GM12878 (cell line): ENCODE measurements at regions not wholly inside any gene's neighbourhood (a gene's known extent, or its start where the extent isn't known, plus 50 kb on each side); places are given as distances from the start of the nearest gene placed in this dataset.
"Not testable (repeated sequence)": the region's sequence is repeated elsewhere in the genome, so short reads cannot be mapped to it uniquely, and the experiment has no call there.

ENCODE experiments used
- ATAC-seq: fragments of 200-7000 bp; cut with Tn5 transposase; 3 replicates; pipeline ENCODE4 v1.9.1; 2020; ENCODE audit warnings: mild to moderate bottlenecking, moderate library complexity
- BruUV-seq: library from RNA; stranded (reverse); fragments of 400-500 nt; replicated peaks from 2 replicates; lab custom pipeline; 2021; lab: Mats Ljungman, UMichigan
- CTCF ChIA-PET: fragments of 300-600 bp; sonication (Branson Sonifier 250); formaldehyde crosslinking; extraction: SDS; loops from one replicate; lab custom pipeline; 2021; ENCODE audit warnings: inconsistent platforms; lab: Yijun Ruan, JAX
- POLR2A ChIA-PET: fragments of 350-600 bp; formaldehyde crosslinking; extraction: SDS; loops from one replicate; lab custom pipeline; 2021; ENCODE audit warnings: inconsistent platforms; lab: Charles Lee
- RAD21 ChIA-PET: fragments of 300-600 bp; sonication (Branson Sonifier 250); formaldehyde crosslinking; loops from one replicate; lab custom pipeline; 2023; ENCODE audit warnings: antibody characterized with exemption; ENCODE audit not compliant: unreplicated experiment; lab: Charles Lee
- SMC1A ChIA-PET: fragments of 300-600 bp; sonication (Branson Sonifier 250); formaldehyde crosslinking; loops from one replicate; lab custom pipeline; 2023; ENCODE audit not compliant: unreplicated experiment, uncharacterized antibody; lab: Charles Lee
- DNase-seq: peaks from one replicate; pipeline ENCODE4 v3.0.0-alpha.2; 2011; ENCODE audit warnings: low read depth, low spot score
- FAIRE-seq: peaks from 3 replicates; lab custom pipeline; 2011; peaks lifted over from hg19 to GRCh38; lab: Jason Lieb, UNC
- H2AFZ ChIP-seq: 2 replicates; pipeline ENCODE4 v1.6.0; 2011; ENCODE audit warnings: low read depth, low read length, control low read depth; ENCODE audit not compliant: control insufficient read depth
- H3K27ac ChIP-seq: 2 replicates; pipeline ENCODE4 v1.5.1; 2011; ENCODE audit warnings: control low read depth; ENCODE audit not compliant: control insufficient read depth, insufficient read depth
- H3K27me3 ChIP-seq, 2 experiments: replicated peaks in 1 of 2; 2 replicates each; pipeline versions ENCODE4 v1.6.0 to v1.6.1; 2011; ENCODE audit warnings: low read length in 1 of 2; ENCODE audit not compliant: control insufficient read depth in 2 of 2, insufficient read depth in 2 of 2
- H3K36me3 ChIP-seq, 2 experiments: 2 replicates each; pipeline ENCODE4 v1.5.1; 2011; ENCODE audit warnings: low read length in 1 of 2; ENCODE audit not compliant: control insufficient read depth in 2 of 2, insufficient read depth in 2 of 2
- H3K4me1 ChIP-seq: 2 replicates; pipeline ENCODE4 v1.6.1; 2011; ENCODE audit warnings: mild to moderate bottlenecking, low read length, moderate library complexity, mixed read lengths; ENCODE audit not compliant: control insufficient read depth, insufficient read depth
- H3K4me2 ChIP-seq: 2 replicates; pipeline ENCODE4 v1.6.0; 2011; ENCODE audit warnings: control low read depth; ENCODE audit not compliant: control insufficient read depth, insufficient read depth
- H3K4me3 ChIP-seq: fragments of 200-600 bp; sonication (generic); 2 replicates; pipeline ENCODE4 v1.5.1; 2016
- H3K79me2 ChIP-seq: 2 replicates; pipeline ENCODE4 v1.6.0; 2011; ENCODE audit warnings: low read length; ENCODE audit not compliant: control insufficient read depth, insufficient read depth
- H3K9ac ChIP-seq: 2 replicates; pipeline ENCODE4 v1.8.0; 2011; ENCODE audit warnings: low read length, control low read depth, mixed read lengths; ENCODE audit not compliant: control insufficient read depth, insufficient read depth
- H3K9me3 ChIP-seq: replicated peaks from 3 replicates; pipeline ENCODE4 v1.5.1; 2011; ENCODE audit warnings: mild to moderate bottlenecking, low read length; ENCODE audit not compliant: control insufficient read depth, insufficient read depth
- H4K20me1 ChIP-seq: 2 replicates; pipeline ENCODE4 v1.6.0; 2011; ENCODE audit not compliant: control insufficient read depth, insufficient read depth
- HDGF ChIP-seq: fragments of 450-650 bp; IDR thresholded peaks from 2 replicates; pipeline ENCODE4 v1.6.1; 2016; ENCODE audit warnings: antibody characterized with exemption
- ZNF384 ChIP-seq: IDR thresholded peaks from 2 replicates; pipeline ENCODE4 v1.6.1; 2012; ENCODE audit warnings: low read depth, mild to moderate bottlenecking, low read length, improper control_type of control experiment, borderline replicate concordance
- WGBS: methylation state at CpG from one replicate; pipeline ENCODE4 v1.1.6; 2016; ENCODE audit warnings: low lambda C conversion rate; ENCODE audit not compliant: insufficient replicate concordance, insufficient coverage; ENCODE audit errors: missing lambda C conversion rate; 5-methylcytosine and 5-hydroxymethylcytosine counted together
- in situ Hi-C: fragments of 300-500 bp; cut with MboI; formaldehyde crosslinking; loops from 9 replicates; pipeline ENCODE4 v1.14.3; 2018; ENCODE audit warnings: mixed read lengths
- intact Hi-C: fragments of 100-400 bp; cut with micrococcal nuclease; formaldehyde crosslinking; loops from one replicate; pipeline ENCODE4 v1.14.2; 2022; ENCODE audit not compliant: unreplicated experiment
- TF ChIP-seq, protein P1 (sequence below): IDR thresholded peaks from 2 replicates; pipeline ENCODE4 v1.6.1; 2012; ENCODE audit warnings: improper control_type of control experiment, low read depth, low read length; ENCODE audit not compliant: insufficient replicate concordance
- TF ChIP-seq, protein P2 (sequence below): IDR thresholded peaks from 2 replicates; pipeline ENCODE4 v1.6.1; 2011; ENCODE audit warnings: low read depth, mild to moderate bottlenecking, low read length, moderate library complexity, borderline replicate concordance; ENCODE audit errors: extremely low read depth

DNA sequence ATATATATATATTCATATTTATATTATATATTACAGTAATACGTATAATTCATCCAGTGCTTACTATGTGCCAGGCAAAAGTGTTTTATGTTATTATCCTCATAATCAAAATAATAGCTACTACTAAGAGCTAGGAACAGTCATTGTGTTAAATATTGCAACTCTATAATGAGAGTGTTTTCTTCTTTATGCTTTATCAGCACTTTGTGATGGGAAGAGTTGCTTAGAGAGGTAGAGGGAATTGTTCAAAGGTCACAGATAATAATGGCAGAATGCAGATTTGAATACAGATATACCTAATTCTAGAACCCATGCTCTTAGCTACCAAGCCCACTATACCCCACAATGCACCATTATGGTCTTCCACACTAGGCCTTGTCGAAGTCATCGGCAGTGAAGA, 318.8 kb upstream of the PPARGC1A start (continued):
- TF ChIP-seq, protein P1, sequence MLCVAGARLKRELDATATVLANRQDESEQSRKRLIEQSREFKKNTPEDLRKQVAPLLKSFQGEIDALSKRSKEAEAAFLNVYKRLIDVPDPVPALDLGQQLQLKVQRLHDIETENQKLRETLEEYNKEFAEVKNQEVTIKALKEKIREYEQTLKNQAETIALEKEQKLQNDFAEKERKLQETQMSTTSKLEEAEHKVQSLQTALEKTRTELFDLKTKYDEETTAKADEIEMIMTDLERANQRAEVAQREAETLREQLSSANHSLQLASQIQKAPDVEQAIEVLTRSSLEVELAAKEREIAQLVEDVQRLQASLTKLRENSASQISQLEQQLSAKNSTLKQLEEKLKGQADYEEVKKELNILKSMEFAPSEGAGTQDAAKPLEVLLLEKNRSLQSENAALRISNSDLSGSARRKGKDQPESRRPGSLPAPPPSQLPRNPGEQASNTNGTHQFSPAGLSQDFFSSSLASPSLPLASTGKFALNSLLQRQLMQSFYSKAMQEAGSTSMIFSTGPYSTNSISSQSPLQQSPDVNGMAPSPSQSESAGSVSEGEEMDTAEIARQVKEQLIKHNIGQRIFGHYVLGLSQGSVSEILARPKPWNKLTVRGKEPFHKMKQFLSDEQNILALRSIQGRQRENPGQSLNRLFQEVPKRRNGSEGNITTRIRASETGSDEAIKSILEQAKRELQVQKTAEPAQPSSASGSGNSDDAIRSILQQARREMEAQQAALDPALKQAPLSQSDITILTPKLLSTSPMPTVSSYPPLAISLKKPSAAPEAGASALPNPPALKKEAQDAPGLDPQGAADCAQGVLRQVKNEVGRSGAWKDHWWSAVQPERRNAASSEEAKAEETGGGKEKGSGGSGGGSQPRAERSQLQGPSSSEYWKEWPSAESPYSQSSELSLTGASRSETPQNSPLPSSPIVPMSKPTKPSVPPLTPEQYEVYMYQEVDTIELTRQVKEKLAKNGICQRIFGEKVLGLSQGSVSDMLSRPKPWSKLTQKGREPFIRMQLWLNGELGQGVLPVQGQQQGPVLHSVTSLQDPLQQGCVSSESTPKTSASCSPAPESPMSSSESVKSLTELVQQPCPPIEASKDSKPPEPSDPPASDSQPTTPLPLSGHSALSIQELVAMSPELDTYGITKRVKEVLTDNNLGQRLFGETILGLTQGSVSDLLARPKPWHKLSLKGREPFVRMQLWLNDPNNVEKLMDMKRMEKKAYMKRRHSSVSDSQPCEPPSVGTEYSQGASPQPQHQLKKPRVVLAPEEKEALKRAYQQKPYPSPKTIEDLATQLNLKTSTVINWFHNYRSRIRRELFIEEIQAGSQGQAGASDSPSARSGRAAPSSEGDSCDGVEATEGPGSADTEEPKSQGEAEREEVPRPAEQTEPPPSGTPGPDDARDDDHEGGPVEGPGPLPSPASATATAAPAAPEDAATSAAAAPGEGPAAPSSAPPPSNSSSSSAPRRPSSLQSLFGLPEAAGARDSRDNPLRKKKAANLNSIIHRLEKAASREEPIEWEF: no peak
- TF ChIP-seq ZNF384: no peak
- TF ChIP-seq, protein P2, sequence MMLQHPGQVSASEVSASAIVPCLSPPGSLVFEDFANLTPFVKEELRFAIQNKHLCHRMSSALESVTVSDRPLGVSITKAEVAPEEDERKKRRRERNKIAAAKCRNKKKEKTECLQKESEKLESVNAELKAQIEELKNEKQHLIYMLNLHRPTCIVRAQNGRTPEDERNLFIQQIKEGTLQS: no peak
- no peak for TF ChIP-seq HDGF

DNA sequence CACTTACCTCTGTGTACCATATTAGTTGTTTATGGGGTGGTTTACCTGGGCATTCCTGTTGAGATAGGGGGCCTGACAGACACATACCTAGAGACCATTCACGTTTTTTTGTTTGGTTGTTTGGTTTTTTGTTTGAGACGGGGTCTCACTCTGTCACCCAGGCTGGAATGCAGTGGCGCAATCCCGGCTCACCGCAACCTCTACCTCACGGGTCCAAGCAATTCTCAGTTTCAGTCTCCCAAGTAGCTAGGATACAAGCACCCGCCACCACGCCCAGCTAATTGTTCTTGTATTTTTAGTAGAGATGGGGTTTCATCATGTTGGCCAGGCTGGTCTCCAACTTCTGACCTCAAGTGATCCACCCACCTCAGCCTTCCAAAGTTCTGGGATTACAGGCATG, 314.9 kb upstream of the PPARGC1A start:
- H2AFZ ChIP-seq, H3K4me1 ChIP-seq, CTCF ChIA-PET, RAD21 ChIA-PET, H3K79me2 ChIP-seq, DNase-seq, SMC1A ChIA-PET, H3K9me3 ChIP-seq, H3K4me2 ChIP-seq, BruUV-seq, FAIRE-seq, in situ Hi-C loops, H3K27me3 ChIP-seq, POLR2A ChIA-PET, H3K27ac ChIP-seq, H3K9ac ChIP-seq, intact Hi-C loops, ATAC-seq, H4K20me1 ChIP-seq, H3K4me3 ChIP-seq, H3K36me3 ChIP-seq: not testable (repeated sequence)
- WGBS: 48% methylated on average over 8 of the region's 8 CpGs
